ENCODE measurements at regions not wholly inside any gene's neighbourhood (a gene's known extent, or its start where the extent isn't known, plus 50 kb on each side); places are given as distances from the start of the nearest gene placed in this dataset.

- no peak for TF ChIP-seq CTCF (IDR thresholded peaks at IDR 0.05)
- TF ChIP-seq POLR2A (IDR thresholded peaks at IDR 0.05): no peak
Observed at GRCh38 chr6:109305028-109305427, 77.2 kb downstream of the CD164 start.

Data from tibial nerve (tissue), 3 donors.